H1 (cell line): ENCODE measurements at regions not wholly inside any gene's neighbourhood (a gene's known extent, or its start where the extent isn't known, plus 50 kb on each side); places are given as distances from the start of the nearest gene placed in this dataset.

Experiments
- KDM4A ChIP-seq: IDR thresholded peaks from one replicate; pipeline ENCODE4 v1.7.1; 2012; ENCODE audit warnings: low read depth, mild to moderate bottlenecking, moderate library complexity, low read length, inconsistent platforms; ENCODE audit not compliant: severe bottlenecking
- TF ChIP-seq, protein P1 (sequence below): fragments of 300-600 bp; sonication (generic); IDR thresholded peaks from 2 replicates; pipeline ENCODE4 v1.7.1; 2012; ENCODE audit warnings: low read length, moderate library complexity, mild to moderate bottlenecking, inconsistent platforms; ENCODE audit not compliant: insufficient replicate concordance

- TF ChIP-seq, protein P1, sequence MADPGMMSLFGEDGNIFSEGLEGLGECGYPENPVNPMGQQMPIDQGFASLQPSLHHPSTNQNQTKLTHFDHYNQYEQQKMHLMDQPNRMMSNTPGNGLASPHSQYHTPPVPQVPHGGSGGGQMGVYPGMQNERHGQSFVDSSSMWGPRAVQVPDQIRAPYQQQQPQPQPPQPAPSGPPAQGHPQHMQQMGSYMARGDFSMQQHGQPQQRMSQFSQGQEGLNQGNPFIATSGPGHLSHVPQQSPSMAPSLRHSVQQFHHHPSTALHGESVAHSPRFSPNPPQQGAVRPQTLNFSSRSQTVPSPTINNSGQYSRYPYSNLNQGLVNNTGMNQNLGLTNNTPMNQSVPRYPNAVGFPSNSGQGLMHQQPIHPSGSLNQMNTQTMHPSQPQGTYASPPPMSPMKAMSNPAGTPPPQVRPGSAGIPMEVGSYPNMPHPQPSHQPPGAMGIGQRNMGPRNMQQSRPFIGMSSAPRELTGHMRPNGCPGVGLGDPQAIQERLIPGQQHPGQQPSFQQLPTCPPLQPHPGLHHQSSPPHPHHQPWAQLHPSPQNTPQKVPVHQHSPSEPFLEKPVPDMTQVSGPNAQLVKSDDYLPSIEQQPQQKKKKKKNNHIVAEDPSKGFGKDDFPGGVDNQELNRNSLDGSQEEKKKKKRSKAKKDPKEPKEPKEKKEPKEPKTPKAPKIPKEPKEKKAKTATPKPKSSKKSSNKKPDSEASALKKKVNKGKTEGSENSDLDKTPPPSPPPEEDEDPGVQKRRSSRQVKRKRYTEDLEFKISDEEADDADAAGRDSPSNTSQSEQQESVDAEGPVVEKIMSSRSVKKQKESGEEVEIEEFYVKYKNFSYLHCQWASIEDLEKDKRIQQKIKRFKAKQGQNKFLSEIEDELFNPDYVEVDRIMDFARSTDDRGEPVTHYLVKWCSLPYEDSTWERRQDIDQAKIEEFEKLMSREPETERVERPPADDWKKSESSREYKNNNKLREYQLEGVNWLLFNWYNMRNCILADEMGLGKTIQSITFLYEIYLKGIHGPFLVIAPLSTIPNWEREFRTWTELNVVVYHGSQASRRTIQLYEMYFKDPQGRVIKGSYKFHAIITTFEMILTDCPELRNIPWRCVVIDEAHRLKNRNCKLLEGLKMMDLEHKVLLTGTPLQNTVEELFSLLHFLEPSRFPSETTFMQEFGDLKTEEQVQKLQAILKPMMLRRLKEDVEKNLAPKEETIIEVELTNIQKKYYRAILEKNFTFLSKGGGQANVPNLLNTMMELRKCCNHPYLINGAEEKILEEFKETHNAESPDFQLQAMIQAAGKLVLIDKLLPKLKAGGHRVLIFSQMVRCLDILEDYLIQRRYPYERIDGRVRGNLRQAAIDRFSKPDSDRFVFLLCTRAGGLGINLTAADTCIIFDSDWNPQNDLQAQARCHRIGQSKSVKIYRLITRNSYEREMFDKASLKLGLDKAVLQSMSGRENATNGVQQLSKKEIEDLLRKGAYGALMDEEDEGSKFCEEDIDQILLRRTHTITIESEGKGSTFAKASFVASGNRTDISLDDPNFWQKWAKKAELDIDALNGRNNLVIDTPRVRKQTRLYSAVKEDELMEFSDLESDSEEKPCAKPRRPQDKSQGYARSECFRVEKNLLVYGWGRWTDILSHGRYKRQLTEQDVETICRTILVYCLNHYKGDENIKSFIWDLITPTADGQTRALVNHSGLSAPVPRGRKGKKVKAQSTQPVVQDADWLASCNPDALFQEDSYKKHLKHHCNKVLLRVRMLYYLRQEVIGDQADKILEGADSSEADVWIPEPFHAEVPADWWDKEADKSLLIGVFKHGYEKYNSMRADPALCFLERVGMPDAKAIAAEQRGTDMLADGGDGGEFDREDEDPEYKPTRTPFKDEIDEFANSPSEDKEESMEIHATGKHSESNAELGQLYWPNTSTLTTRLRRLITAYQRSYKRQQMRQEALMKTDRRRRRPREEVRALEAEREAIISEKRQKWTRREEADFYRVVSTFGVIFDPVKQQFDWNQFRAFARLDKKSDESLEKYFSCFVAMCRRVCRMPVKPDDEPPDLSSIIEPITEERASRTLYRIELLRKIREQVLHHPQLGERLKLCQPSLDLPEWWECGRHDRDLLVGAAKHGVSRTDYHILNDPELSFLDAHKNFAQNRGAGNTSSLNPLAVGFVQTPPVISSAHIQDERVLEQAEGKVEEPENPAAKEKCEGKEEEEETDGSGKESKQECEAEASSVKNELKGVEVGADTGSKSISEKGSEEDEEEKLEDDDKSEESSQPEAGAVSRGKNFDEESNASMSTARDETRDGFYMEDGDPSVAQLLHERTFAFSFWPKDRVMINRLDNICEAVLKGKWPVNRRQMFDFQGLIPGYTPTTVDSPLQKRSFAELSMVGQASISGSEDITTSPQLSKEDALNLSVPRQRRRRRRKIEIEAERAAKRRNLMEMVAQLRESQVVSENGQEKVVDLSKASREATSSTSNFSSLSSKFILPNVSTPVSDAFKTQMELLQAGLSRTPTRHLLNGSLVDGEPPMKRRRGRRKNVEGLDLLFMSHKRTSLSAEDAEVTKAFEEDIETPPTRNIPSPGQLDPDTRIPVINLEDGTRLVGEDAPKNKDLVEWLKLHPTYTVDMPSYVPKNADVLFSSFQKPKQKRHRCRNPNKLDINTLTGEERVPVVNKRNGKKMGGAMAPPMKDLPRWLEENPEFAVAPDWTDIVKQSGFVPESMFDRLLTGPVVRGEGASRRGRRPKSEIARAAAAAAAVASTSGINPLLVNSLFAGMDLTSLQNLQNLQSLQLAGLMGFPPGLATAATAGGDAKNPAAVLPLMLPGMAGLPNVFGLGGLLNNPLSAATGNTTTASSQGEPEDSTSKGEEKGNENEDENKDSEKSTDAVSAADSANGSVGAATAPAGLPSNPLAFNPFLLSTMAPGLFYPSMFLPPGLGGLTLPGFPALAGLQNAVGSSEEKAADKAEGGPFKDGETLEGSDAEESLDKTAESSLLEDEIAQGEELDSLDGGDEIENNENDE = no peak
- TF ChIP-seq KDM4A = no peak
- TF ChIP-seq, all 59 proteins: peak for 0
Measured at GRCh38 chr6:112886415-112886814, 539.3 kb downstream of the RFPL4B start (continued).
